HS-27A (cell line): ENCODE measurements at regions not wholly inside any gene's neighbourhood (a gene's known extent, or its start where the extent isn't known, plus 50 kb on each side); places are given as distances from the start of the nearest gene placed in this dataset.

Source experiments
- DNase-seq: peaks from one replicate; pipeline ENCODE4 v3.0.0-alpha.2; 2012; ENCODE audit warnings: low read depth, missing footprints

DNA sequence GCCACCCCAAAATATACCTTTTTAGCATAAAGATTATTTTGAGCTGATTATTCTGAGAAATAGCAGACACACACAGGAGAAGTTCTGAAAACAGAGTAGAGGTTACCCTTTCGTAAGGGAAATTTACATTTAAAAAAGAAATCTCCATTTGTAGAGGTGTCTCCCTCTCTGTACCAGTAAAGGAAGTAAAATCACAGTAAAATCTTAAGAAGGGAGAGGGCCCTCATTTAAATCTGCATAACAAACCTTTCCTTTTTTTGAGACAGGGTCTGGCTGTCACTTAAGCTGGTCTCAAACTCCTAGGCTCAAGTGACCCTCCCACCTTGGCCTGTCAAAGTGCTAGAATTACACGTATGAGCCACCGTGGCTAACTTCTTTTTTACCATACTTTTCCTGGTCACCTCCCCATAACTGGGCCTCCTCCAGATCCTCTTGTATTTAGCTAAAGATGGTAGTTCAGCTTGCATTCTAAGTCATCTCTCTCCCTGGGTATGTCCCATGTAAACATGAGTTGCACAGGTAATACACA lies 92.2 kb upstream of the INTU start:
- DNase-seq = no peak

DNA sequence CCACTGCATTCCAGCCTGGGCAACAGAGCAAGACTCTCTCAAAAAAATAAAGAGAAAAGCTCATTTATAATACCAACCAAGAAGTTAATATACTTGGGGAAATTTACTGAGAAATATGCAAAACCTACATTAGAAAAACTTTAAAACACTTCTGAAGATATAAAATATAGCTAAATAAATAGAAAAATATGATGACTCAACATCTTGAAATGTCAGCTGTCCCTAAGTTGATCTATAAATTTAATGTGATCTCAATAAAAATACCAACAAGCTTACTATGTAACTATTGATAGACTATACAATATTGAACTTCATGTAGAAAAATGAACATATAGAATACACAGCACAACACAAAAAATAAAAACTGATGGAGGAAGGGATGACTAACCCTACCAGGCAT lies 87.5 kb upstream of the INTU start:
- DNase-seq = no peak

DNA sequence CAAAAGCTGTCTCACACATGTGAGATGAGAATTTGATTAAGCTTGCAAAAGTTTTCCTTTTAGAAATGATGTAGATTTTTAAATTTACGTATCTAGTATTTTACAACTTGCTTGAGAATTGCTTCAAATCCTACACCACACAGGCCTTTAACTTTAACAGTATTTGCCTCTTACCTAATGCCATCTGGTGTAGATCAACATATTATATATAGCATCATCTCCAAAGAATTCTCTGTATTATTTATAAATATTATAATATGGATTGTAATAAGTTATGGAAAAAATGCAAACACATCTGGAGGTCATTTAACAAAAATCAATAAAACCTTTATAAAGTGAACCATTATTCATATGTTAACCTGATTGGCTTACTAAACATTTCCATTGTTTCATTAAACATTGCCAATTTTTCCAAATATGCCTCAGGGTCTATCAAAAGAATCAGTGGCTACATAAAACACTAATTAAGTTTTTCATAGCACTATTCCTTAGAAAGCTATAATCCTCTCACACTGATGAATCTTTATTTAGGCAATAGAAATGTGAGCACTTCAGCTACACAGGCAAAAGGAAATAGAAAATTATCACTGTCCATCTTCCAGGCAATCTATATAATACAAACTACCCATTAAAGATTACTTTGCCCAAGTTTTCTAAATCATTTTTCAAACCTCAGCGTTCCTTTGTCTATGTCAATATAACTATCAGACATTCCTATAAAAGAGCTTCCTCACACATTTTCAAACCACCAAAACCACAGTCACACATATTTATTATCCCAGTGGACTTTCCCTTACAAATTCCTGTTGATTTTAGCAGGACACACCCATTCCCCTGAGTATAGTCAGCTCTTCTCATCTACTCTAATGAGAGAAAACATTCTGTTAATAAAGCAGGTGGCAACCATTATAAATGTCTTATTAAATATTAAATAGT lies 83.5 kb upstream of the INTU start:
- no peak for DNase-seq

DNA sequence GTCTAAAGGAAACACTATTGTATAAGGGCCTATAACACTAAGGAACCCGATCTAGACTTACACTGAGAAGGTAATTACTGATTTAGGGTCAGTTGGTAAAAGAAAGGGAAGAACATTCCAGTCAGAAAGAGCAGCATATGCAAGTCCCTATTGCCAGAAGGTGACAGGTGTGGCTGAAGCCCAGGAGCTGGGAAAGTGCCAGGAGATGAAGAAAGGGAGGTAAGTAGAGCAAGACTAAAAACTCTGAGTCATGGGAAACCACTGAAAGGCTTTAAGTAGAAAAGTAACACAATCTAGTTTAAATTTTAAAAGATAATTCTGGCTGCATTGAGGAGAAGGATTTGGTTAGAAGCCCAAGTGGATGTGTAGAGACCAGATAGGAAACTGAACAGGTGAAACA lies 77.7 kb upstream of the INTU start:
- no peak for DNase-seq

DNA sequence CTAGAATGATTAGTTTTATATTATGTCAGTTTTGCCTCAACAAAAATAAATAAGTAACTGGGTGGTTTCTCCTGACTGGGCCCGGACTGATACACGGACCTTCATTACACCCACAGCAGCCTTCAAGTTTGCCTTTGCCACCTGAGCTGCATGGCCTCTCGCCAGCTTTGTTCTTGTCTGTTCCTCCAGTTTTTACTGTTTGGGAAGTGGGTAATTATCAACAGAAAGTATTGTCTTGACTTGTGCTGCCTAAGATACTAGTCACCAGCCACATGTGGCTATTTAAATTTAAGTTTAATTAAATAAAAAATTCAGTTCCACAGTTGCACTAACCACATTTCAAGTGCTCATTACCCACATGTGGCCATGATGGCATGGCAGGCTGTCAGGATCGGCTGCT lies 74.7 kb upstream of the INTU start:
- DNase-seq = no peak

DNA sequence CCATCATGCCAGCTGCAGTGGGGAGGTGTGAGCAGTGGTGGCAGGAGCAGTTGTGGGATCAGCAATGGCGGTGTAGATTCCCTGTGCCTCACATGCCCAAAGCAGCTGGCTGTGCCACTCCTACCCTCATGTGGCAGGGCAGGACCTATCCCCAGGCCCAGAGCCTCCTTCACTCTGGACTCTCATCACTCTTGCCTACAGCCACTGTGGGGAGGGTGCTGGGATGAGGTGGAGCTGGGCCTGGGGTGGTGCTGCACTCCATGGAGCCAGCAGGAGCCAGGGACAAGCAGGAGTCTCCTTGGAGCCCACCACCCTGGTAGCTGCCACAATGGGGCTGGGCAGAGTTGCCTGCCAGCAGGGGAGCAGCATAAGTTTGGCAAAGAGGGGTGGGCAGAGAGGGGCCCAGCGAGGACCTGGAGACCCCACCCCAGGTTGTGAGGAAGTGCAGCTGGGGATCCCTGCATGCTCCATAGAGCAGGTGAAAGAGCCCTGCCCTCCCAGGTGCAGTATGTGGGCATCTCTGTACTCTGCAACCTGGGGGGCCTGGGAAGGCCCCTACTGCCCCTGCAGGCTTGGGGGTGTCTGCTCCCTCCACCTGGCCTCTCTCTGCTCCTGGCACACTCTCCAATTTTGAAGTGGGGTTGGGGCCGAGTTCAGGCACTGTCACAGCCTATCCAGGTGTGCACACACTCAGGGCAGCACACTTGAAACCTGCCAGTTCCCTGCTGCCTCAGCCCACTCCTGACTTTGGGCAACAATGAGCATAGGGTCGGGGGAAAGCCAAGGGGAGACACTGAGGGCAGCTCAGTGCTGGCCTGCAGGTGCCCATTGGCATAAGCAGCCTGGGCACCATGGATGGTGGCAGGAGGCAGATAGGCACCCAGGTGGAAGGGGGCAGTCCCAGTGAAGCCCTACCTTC lies 74.0 kb upstream of the INTU start:
- DNase-seq = no peak

DNA sequence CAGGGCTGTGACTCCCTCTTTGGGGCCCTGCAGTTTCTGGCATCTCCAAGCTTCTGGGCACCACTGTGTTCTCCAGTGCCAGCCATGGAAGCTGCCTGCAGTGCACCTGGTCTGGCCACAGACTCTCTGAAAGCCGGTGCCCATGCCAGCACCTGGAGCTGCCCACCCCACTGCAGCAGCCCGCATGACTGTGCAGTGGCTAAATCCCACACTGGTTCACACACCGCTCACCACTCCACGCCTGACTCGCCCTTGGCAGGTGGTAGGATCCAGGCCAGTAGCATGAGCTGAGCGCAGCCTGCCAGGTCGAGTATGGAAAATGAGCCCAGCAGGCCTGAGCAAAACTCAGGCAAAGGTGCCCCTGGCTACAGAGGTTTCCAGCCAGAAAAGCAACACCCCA lies 72.8 kb upstream of the INTU start:
- DNase-seq = no peak

DNA sequence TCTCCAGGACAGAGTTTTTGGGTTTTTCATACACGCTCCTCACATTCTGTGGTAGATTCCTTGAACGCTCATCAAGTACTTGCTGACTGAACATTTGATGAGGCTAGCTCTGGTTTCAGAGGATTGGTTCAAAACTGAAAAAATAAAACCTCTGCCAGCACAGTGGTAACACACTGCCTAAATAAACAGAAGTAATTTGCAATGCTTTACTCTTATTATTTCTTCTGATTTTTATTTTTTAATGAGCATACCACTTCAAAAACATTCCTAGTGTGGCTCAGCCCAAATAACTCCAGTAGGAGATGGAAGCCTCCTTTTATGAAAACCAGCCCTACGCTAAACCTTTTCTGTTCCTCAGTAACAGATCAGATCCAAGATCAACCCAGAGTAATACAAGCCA lies 72.0 kb upstream of the INTU start:
- DNase-seq = no peak

DNA sequence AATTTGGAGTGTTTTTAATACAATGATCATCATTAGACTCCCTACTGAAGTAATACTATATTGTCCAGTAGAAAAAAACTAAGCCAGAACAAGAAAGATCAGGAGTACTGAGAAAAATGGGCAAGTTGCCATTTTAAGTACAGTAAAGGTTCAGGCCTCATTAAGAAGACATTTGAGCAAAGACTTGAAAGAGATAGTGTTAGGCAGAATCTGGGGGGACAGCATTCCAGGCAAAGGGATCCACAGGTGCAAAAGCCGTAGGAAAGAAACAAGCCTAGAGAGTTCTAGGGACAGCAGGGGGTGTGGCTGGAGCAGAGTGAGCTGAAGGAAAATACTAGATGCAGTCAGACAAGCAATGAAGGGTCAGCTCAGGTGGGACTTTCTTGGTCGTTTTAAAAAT lies 58.1 kb upstream of the INTU start:
- DNase-seq = no peak

DNA sequence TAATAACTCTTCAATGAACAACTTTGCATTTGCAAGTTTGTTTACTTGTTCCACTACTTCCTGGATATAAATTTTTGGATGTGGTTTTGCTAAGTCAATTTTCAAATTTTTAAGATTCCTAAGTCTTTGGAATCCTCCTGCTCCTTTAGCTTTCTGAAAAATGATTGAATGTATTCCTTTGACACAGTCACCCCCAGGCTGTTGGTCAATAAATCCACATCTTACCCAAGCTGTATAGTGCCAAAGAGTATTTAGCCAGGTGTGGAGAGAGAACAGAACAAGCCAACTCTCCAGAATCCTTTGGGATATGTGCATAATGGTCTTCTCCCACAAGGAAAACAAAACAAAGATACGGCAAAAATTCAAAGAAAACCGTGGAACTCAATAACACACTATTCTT lies 56.9 kb upstream of the INTU start:
- DNase-seq = no peak

DNA sequence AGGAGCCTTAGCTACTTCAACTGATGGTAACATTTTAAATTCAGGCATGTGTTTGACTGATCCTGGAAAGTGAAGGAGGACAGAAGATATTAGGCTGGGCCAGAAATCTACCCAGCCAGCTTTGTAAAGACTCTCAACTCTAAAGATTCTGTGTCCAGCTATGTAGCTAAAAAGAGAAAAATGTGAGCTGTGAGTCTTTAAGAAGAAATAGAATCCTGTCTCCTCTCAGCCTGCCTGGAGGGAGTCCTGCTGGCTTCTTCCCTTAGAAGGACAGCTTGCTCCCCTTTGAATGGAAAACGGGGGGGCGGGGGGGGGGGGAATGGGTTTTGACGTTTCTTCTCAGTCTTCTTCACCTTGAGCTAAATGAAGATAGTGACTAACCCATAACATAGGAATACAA lies 54.3 kb upstream of the INTU start:
- no peak for DNase-seq

DNA sequence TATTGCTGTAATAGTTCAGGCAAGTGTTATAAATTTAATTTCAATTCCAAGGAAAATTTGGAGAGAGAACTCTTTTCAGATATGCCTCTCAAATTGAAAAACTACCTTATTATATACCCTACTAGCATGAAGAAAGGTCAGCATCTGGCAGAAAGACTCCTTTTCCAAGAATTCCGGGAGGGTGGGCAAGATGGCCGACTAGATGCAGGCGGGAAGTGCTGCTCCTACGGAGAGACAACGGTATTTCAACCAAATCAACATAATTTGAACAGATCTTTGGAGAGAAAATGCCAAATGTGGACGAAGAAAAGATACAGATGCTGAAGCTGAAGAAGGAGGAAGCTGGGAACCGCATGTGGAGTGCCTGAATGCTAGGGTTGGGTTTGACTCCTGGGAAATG lies 53.8 kb upstream of the INTU start:
- DNase-seq = no peak

DNA sequence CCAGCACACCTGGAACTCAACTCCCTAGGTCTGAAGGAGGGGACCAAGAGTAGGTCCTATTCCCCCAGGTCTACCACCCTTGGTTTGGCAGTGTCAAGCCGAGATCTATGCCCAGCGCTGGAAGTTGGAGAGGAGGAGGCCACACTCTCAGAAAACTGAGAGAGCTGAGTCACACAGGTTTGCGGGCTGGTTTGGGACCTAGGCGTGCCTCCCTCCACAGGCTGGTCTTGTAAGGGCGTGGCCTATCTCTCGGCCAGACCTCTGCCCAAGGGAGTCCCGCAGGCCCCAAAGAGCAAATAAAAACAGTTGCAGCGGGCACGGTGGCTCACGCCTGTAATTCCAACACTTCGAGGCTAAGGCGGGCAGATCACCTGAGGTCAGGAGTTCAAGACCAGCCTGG lies 52.9 kb upstream of the INTU start:
- no peak for DNase-seq

DNA sequence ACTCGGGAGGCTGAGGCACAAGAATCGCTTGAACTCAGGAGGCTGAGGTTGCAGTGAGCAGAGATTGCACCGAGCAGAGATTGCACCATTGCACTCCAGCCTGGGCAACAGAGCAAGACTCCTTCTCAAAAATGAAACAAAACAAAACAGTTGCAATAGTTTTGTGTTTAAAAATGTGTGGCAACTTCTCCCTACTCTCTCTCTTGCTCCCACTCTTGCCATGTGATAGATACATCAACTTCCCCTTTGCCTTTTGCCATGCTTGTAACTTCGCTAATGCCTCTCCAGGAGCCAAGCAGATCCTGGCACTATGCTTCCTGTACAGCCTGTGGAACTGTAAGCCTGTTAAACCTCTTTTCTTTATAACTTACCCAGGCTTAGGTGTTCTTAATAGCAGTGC lies 52.5 kb upstream of the INTU start:
- DNase-seq = no peak

DNA sequence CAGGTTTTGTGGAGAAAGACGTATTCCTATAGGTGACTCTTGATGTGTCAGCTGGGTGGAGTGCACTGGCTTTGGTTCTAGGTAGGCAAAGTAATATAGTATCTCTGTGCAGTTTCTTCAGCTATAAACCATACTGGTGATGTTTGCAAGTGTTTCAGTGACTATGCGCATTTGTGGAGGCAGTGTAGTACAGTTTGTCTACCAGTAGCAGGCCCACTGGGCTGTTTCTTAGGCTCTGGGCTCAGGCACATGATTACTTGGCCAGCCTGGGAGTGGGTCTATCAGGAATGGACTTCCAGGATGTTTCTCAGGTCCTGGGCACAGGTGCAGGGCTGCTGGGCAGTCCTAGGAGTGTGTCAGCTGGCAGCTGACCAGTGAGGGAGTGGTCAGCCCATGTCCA lies 51.9 kb upstream of the INTU start:
- DNase-seq = no peak
